NB4 (cell line): ENCODE measurements at regions not wholly inside any gene's neighbourhood (a gene's known extent, or its start where the extent isn't known, plus 50 kb on each side); places are given as distances from the start of the nearest gene placed in this dataset.

Experiments used
- DNase-seq: peaks from one replicate; pipeline ENCODE4 v3.0.0; 2010; ENCODE audit warnings: low read depth
- H3K4me3 ChIP-seq: one replicate; pipeline ENCODE4 v1.5.1; 2011; ENCODE audit warnings: mild to moderate bottlenecking, low read depth, low read length, moderate library complexity
- CTCF ChIP-seq: IDR thresholded peaks from one replicate; pipeline ENCODE4 v1.5.1; 2012; ENCODE audit warnings: low read depth, low read length
- MYC ChIP-seq: IDR thresholded peaks from 2 replicates; pipeline ENCODE4 v1.6.1; 2011; ENCODE audit warnings: low read depth, low read length
- POLR2A ChIP-seq: IDR thresholded peaks from 2 replicates; pipeline ENCODE4 v1.6.1; 2011; ENCODE audit warnings: mild to moderate bottlenecking; ENCODE audit not compliant: insufficient read length; ENCODE audit errors: extremely low read depth
- TF ChIP-seq, protein P1 (sequence below): IDR thresholded peaks from 2 replicates; pipeline ENCODE4 v1.6.1; 2011; ENCODE audit warnings: low read depth, low read length

DNA sequence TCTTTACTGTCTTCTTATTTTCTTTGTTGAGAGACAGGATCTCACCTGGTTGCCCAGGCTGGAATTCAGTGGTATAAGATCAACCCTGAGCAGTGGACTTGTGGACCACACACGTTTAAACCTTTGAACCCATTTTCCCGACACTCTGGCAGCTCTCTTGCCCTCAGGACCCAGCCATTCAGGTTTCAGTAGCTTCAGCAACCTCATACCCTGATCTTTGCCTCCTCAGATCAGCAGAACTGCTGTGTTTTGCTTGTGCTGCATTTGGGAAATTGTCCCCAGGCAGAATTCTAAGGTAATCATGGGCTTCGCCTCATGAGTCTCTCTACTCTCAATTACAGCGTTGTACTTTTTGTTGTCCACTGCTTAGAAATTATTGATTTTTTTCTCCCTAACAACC lies 317.6 kb upstream of the KIAA1217 start:
- DNase-seq = no peak
- TF ChIP-seq, protein P1, sequence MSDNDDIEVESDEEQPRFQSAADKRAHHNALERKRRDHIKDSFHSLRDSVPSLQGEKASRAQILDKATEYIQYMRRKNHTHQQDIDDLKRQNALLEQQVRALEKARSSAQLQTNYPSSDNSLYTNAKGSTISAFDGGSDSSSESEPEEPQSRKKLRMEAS = no peak
- TF ChIP-seq POLR2A (no peak), MYC (no peak), CTCF (no peak)
- no peak overlapping the region for H3K4me3 ChIP-seq

- no peak for TF ChIP-seq CTCF
- TF ChIP-seq, protein P1 = no peak
- no peak for DNase-seq
- H3K4me3 ChIP-seq = no peak overlapping the region
These were observed 316.6 kb upstream of the KIAA1217 start for GRCh38 chr10:23892296-23892695.

- TF ChIP-seq CTCF = no peak
- no peak for TF ChIP-seq POLR2A
- TF ChIP-seq, protein P1 = no peak
- TF ChIP-seq MYC = no peak
These were observed 311.7 kb upstream of the KIAA1217 start for GRCh38 chr10:23897267-23897666.

DNA sequence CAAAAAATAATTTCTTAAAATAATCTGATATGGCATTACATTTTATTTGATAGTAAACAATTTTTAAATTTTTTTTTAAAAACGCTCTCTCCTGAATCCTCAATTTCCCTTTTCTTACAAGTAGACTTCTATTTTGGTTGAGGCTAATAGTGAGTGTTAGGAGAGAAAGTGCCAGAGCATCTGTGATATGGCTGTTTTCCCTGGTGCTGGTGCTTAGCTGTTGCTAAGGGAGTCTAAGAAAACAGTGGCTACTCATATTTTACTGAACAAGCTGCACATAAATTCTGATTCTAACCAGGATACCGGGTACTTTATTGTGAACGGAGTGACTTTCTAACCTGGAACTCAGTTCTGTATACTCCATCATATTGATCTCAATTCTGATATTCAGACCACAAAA lies 311.1 kb upstream of the KIAA1217 start:
- H3K4me3 ChIP-seq = no peak overlapping the region
- no peak for DNase-seq
- TF ChIP-seq POLR2A (no peak), MYC (no peak), CTCF (no peak)
- TF ChIP-seq, protein P1 = no peak

More at GRCh38 chr10:23897267-23897666, 311.7 kb upstream of the KIAA1217 start:
- no peak overlapping the region for H3K4me3 ChIP-seq
- no peak for DNase-seq

DNA sequence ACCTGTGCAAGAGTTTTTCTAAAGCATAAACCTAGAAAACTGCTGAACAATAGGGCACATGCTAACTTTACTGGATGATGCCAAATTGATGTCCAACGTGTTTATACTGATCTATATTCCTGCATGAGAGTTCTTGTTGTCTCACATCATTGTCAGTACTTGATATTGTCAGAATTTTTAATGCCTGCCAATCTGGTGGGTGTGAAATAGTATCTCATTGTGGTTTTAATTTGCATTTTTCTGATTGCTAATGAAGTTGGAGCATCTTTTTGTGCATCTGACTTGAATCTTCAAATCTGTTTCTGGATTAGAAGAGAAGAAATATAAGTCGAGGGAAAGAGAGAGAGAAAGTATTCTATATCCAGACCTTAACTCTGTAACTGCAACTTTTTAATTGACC lies 309.8 kb upstream of the KIAA1217 start:
- no peak overlapping the region for H3K4me3 ChIP-seq
- TF ChIP-seq MYC = no peak
- TF ChIP-seq POLR2A = no peak
- TF ChIP-seq, protein P1 = no peak
- no peak for TF ChIP-seq CTCF
- no peak for DNase-seq

GRCh38 chr10:23910291-23910690 lies 298.6 kb upstream of the KIAA1217 start:
- DNase-seq = no peak
- no peak for TF ChIP-seq POLR2A
- no peak for TF ChIP-seq MYC
- TF ChIP-seq CTCF = no peak
- TF ChIP-seq, protein P1 = no peak
- no peak overlapping the region for H3K4me3 ChIP-seq
